ENCODE measurements at regions not wholly inside any gene's neighbourhood (a gene's known extent, or its start where the extent isn't known, plus 50 kb on each side); places are given as distances from the start of the nearest gene placed in this dataset.

DNA sequence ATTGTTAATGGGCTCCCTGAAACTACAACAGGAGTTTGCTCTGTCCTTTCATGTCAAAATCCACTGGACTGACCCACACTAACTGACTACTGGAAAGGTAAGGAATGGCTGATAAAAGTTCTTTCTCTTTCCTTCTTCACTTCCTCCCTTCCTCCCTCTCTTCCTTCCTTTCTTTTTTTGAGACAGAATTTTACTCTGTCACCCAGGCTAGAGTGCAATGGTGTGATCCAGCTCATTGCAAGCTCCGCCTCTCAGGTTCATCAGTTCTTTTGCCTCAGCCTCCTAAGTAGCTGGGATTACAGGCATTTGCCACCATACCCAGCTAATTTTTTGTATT lies 85.2 kb downstream of the IGLL1 start:
- TF ChIP-seq POLR2A (IDR thresholded peaks at IDR 0.05): no peak
- TF ChIP-seq, protein P1, sequence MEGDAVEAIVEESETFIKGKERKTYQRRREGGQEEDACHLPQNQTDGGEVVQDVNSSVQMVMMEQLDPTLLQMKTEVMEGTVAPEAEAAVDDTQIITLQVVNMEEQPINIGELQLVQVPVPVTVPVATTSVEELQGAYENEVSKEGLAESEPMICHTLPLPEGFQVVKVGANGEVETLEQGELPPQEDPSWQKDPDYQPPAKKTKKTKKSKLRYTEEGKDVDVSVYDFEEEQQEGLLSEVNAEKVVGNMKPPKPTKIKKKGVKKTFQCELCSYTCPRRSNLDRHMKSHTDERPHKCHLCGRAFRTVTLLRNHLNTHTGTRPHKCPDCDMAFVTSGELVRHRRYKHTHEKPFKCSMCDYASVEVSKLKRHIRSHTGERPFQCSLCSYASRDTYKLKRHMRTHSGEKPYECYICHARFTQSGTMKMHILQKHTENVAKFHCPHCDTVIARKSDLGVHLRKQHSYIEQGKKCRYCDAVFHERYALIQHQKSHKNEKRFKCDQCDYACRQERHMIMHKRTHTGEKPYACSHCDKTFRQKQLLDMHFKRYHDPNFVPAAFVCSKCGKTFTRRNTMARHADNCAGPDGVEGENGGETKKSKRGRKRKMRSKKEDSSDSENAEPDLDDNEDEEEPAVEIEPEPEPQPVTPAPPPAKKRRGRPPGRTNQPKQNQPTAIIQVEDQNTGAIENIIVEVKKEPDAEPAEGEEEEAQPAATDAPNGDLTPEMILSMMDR (IDR thresholded peaks at IDR 0.05): no peak

All from right lobe of liver (tissue), 4 donors.